ENCODE measurements at regions not wholly inside any gene's neighbourhood (a gene's known extent, or its start where the extent isn't known, plus 50 kb on each side); places are given as distances from the start of the nearest gene placed in this dataset.

GRCh38 chr5:167800427-167800826, 491.0 kb upstream of the WWC1 start:
- no peak for TF ChIP-seq CTCF (IDR thresholded peaks at IDR 0.05; ENCODE audit: low read length)
- no peak for TF ChIP-seq EZH2 (IDR thresholded peaks at IDR 0.05; ENCODE audit: borderline replicate concordance, low read length)
